HFF-Myc (cell line): ENCODE measurements at regions not wholly inside any gene's neighbourhood (a gene's known extent, or its start where the extent isn't known, plus 50 kb on each side); places are given as distances from the start of the nearest gene placed in this dataset.

ENCODE experiments used
- DNase-seq: peaks from one replicate; pipeline ENCODE4 v3.0.0-alpha.2; 2011; ENCODE audit warnings: low read depth; ENCODE audit errors: extremely low read depth
- H3K4me3 ChIP-seq: replicated peaks from 2 replicates; pipeline ENCODE4 v1.5.1; 2011; ENCODE audit warnings: low read depth, mild to moderate bottlenecking, control low read depth, low read length
- CTCF ChIP-seq: IDR thresholded peaks from 2 replicates; pipeline ENCODE4 v1.5.1; 2012; ENCODE audit warnings: mild to moderate bottlenecking, low read depth, low read length, control low read depth; ENCODE audit errors: missing control alignments

GRCh38 chr14:28120391-28120790 is 646.2 kb upstream of the FOXG1 start:
- H3K4me3 ChIP-seq, result no peak overlapping the region
- no peak for TF ChIP-seq CTCF
- no peak for DNase-seq

GRCh38 chr14:28121512-28122297 is 644.9 kb upstream of the FOXG1 start:
- H3K4me3 ChIP-seq, result no peak overlapping the region
- TF ChIP-seq CTCF, result no peak
- no peak for DNase-seq

- no peak for TF ChIP-seq CTCF
- DNase-seq, result no peak
These were observed 635.8 kb upstream of the FOXG1 start for GRCh38 chr14:28130610-28131284.

GRCh38 chr14:28138341-28138740 is 628.2 kb upstream of the FOXG1 start:
- no peak overlapping the region for H3K4me3 ChIP-seq
- TF ChIP-seq CTCF, result no peak
- no peak for DNase-seq

More at GRCh38 chr14:28130610-28131284, 635.8 kb upstream of the FOXG1 start:
- no peak overlapping the region for H3K4me3 ChIP-seq

- no peak for TF ChIP-seq CTCF
- no peak overlapping the region for H3K4me3 ChIP-seq
- DNase-seq, result no peak
These were observed 624.9 kb upstream of the FOXG1 start for GRCh38 chr14:28141662-28142061.

- no peak for TF ChIP-seq CTCF
- no peak overlapping the region for H3K4me3 ChIP-seq
- DNase-seq, result no peak
These were observed 624.1 kb upstream of the FOXG1 start for GRCh38 chr14:28142400-28143015.
